Memory B cell (primary cell): ENCODE measurements at regions not wholly inside any gene's neighbourhood (a gene's known extent, or its start where the extent isn't known, plus 50 kb on each side); places are given as distances from the start of the nearest gene placed in this dataset.

Source experiments
- ATAC-seq: fragments of 150-1000 bp; cut with Tn5 transposase; 2 replicates; pipeline ENCODE4 v1.10.0; 2021; ENCODE audit warnings: low read depth, mild to moderate bottlenecking, moderate library complexity
- DNase-seq, 2 donors: peaks; one replicate each; pipeline ENCODE4 v3.0.0; 2022; ENCODE audit warnings: low spot score in 2 of 2
- H3K27ac Mint-ChIP-seq: one replicate; pipeline ENCODE4 v1.8.0; 2022; ENCODE audit warnings: mild to moderate bottlenecking, moderate library complexity, mixed read lengths
- H3K27me3 Mint-ChIP-seq: one replicate; pipeline ENCODE4 v1.8.0; 2022; ENCODE audit warnings: mixed read lengths
- H3K36me3 Mint-ChIP-seq: one replicate; pipeline ENCODE4 v1.8.0; 2022; ENCODE audit warnings: mild to moderate bottlenecking, mixed read lengths
- H3K4me1 Mint-ChIP-seq: one replicate; pipeline ENCODE4 v1.8.0; 2022; ENCODE audit warnings: mixed read lengths
- H3K4me3 Mint-ChIP-seq: one replicate; pipeline ENCODE4 v1.8.0; 2022; ENCODE audit warnings: mild to moderate bottlenecking, moderate library complexity, mixed read lengths
- H3K9me3 Mint-ChIP-seq: one replicate; pipeline ENCODE4 v1.8.0; 2022; ENCODE audit warnings: mixed read lengths

DNA sequence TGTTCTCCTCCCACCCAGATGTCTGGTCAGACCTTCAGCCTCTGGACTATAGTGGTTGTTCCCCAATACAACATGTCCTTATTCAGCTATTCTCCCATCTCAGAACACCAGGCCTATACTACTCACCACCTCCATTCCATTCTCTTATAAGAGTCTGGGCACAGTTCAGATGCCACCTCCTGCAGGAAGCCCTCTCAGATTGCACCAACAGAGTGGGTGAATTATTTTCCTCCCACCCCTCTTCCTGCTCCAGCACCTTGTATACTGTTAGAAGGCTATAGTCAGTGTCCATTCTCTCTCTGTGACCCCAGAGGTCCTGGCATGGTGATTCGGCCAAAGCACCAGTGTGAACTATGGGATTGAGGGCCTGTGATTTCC, 204.6 kb downstream of the GLI2 start:
- Mint-ChIP-seq H3K4me3 (no peak overlapping the region), H3K9me3 (no peaks in the 10 kb centered on the region)

DNA sequence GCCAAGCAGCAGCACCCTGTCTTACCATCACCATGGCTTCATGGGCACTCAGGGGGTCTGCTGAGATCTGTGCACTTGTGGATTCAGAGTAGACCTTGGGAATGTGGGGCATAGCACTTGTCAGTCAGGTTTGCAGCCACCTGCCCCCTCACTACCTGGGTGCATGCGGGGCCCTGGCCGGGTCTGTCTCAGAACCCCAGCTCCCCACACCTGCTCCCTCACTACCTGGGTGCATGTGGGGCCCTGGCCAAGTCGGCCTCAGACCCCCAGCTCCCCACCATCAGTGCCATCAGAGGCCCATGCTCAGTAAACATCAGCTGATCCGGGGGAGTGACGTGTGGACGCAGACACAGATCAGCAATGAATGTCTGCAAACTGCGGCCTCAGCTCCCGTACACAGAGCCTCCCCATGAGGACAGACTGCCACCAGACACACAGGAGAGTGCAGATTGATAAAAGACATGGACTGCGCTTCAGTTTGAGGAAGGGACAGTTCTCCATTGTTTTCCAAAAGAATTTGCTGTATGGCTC, 205.1 kb downstream of the GLI2 start:
- Mint-ChIP-seq H3K4me3 (no peak overlapping the region), H3K9me3 (no peaks in the 10 kb centered on the region), H3K36me3 (no peaks in the 10 kb centered on the region), H3K4me1 (no peaks in the 10 kb centered on the region), H3K27ac (no peak overlapping the region), H3K27me3 (peaks cover 7% of the 10 kb centered on the region)
- DNase-seq = no peak
- no peak for ATAC-seq

More for the DNA sequence above, 204.6 kb downstream of the GLI2 start:
- H3K4me1 Mint-ChIP-seq = no peaks in the 10 kb centered on the region
- H3K27me3 Mint-ChIP-seq = peaks cover 7% of the 10 kb centered on the region
- H3K36me3 Mint-ChIP-seq = no peaks in the 10 kb centered on the region
- ATAC-seq (no peak), DNase-seq (no peak)
- H3K27ac Mint-ChIP-seq = no peak overlapping the region

DNA sequence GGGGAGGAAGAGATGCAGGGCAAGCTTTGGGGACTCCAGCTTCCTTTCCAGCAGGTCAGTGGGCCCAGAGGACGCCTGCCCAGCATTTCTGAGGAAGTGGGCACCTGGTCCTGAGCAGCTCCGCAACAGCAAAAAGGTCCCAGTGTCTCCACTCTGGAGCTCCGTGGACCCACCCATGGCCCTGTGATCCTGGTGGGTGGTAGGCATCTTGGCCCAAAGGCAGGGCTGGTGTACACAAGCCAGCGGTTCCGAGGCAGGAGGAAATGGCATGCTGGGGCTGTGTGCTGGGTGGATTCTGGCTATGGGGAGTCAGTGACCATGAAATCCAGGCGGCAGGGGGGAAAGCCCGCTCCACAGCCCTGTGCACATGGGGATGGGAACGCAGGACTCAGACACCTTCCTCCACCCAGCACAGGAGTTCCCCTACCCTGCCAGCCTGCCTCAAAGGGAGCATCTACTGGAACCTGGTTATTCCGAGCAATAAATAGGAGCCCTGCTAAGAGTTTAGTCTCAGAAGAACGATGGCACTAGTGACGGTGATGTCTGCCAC, 206.0 kb downstream of the GLI2 start:
- H3K27me3 Mint-ChIP-seq = peaks cover 7% of the 10 kb centered on the region

DNA sequence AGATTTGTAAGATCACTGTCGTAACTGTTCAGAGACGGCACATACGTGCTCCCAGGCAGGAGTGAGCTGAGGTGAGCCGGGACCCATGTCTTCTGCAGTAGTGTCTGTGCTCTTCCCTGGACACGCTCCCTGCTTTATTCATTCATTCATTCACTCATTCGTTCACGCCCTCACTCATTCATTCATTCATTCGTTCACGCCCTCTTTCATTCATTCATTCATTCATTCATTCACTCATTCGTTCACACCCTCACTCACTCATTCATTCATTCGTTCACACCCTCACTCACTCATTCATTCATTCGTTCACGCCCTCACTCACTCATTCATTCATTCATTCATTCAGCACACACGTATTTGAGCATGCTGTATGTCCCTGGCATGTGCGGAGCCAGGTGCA, 207.0 kb downstream of the GLI2 start:
- H3K27ac Mint-ChIP-seq = no peak overlapping the region
- peaks cover 7% of the 10 kb centered on the region for H3K27me3 Mint-ChIP-seq
- no peaks in the 10 kb centered on the region for H3K36me3 Mint-ChIP-seq
- DNase-seq (no peak), ATAC-seq (no peak)
- H3K4me1 Mint-ChIP-seq = no peaks in the 10 kb centered on the region
- H3K9me3 Mint-ChIP-seq = no peaks in the 10 kb centered on the region
- H3K4me3 Mint-ChIP-seq = no peak overlapping the region

More for the DNA sequence above, 206.0 kb downstream of the GLI2 start:
- no peaks in the 10 kb centered on the region for H3K9me3 Mint-ChIP-seq
- H3K4me1 Mint-ChIP-seq = no peaks in the 10 kb centered on the region
- ATAC-seq (no peak), DNase-seq (no peak)
- H3K27ac Mint-ChIP-seq = no peak overlapping the region
- H3K36me3 Mint-ChIP-seq = no peaks in the 10 kb centered on the region
- no peak overlapping the region for H3K4me3 Mint-ChIP-seq

DNA sequence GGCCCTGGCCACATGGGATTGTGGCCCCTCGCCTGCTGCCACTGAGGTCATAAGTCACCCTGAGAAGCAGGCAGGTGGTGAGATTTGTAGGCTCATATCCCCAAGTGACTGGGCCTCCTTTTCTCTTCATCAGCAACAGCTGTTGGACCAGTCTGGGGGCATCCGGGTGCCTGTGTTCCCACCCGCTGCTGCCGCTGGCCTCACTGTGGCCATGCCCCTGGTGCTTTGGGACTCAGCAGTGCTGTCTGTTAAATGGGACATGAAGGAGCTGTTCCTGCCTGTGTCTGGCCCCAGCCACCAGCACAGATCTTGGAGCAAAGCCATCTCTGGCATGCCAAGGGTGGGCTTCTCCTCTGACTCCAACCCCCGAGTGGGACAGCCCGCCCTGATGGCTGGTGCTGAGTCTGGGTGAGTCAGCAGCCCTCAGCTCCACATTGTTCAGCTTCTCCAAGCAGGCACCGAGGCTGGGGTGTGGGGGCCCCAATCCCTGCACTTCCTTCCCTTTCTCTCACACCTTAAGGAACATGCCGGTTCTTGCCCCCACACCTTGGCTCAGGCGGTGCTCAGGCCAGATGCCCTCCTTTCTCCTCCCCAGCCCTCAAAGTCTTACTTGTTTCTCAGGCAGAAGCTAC, 207.9 kb downstream of the GLI2 start:
- no peak overlapping the region for H3K27ac Mint-ChIP-seq
- DNase-seq (no peak), ATAC-seq (no peak)
- H3K9me3 Mint-ChIP-seq = no peaks in the 10 kb centered on the region
- H3K27me3 Mint-ChIP-seq = peaks cover 7% of the 10 kb centered on the region
- H3K4me3 Mint-ChIP-seq = no peak overlapping the region
- no peaks in the 10 kb centered on the region for H3K4me1 Mint-ChIP-seq
- H3K36me3 Mint-ChIP-seq = no peaks in the 10 kb centered on the region

DNA sequence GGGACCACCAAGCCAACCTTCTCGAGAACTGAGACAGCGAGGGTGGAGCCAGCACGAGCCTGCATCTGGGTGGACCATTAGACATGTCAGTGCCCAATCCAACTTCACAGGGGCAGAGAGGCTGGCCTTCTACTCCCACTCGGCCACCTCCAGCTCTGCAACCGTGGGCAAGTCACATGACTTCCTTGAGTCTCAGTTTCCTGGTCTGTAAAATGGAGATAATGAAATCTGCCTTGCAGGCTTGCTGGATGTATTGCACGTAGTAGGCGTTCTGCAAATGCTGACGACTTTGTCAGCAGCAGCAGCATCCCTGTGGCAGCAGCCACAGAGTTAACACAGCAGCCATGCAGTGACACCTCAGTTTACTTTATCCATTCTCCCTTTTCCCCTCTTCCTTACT, 208.9 kb downstream of the GLI2 start:
- no peak for DNase-seq
- H3K27me3 Mint-ChIP-seq = peaks cover 7% of the 10 kb centered on the region
- H3K36me3 Mint-ChIP-seq = no peaks in the 10 kb centered on the region
- H3K9me3 Mint-ChIP-seq = no peaks in the 10 kb centered on the region
- ATAC-seq = no peak
- no peak overlapping the region for H3K4me3 Mint-ChIP-seq
- no peak overlapping the region for H3K27ac Mint-ChIP-seq
- no peaks in the 10 kb centered on the region for H3K4me1 Mint-ChIP-seq

DNA sequence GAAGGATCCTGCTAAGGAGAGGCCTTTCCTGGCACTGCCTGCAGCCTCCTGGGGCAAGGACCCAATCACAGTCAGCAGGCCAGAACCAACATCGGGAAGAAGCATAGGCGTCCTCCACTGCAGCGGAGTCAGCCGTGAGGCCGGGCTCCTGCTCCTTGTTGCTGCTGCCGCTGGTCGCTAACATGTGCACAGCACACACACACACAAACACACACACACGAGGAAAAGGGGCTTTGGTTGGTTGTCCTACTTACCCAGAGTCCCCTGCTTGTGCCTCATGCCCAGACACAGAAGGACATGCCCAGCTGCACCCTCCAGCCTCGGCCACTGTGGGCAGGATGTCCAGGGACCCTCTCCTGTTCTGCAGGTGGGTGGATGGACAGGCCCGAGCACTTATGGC, 209.4 kb downstream of the GLI2 start:
- Mint-ChIP-seq H3K9me3 (no peaks in the 10 kb centered on the region), H3K36me3 (no peaks in the 10 kb centered on the region), H3K27me3 (peaks cover 7% of the 10 kb centered on the region), H3K4me3 (no peak overlapping the region), H3K27ac (no peak overlapping the region), H3K4me1 (no peaks in the 10 kb centered on the region)
- DNase-seq (no peak), ATAC-seq (no peak)

DNA sequence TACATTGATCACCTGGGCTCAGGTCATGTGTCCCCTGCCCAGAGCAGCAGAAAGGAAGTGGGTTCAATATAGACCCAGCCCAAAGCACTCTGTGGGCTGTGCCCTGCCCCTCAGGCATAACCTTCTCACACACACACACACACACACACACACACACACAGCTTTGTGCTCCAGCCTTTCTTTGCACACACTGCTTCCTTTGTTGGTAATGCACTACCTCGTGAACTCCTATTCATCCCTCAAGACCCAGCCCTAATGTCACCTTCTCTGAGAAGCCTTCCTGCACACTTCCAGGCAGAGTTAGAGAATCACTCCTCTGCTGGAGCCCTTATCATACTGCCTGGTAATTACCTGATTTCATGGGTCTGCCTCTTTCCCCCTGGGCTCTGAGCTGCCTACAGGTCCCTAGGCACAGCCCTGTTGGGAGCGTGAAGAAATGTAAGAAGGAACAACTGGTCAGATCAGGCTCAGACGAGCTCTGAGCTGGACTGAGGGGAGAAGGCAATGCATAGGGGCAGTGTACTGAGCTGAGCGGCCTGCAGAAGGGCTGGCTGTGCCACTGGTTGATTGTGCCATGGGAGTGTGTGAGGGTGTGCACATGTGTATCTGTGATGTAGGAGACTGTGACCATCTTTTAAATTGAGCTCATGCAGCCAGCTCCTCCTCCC, 210.3 kb downstream of the GLI2 start:
- DNase-seq = no peak
- Mint-ChIP-seq H3K9me3 (no peaks in the 10 kb centered on the region), H3K27me3 (peaks cover 7% of the 10 kb centered on the region), H3K36me3 (no peaks in the 10 kb centered on the region), H3K4me1 (no peaks in the 10 kb centered on the region), H3K4me3 (no peak overlapping the region), H3K27ac (no peak overlapping the region)
- no peak for ATAC-seq

DNA sequence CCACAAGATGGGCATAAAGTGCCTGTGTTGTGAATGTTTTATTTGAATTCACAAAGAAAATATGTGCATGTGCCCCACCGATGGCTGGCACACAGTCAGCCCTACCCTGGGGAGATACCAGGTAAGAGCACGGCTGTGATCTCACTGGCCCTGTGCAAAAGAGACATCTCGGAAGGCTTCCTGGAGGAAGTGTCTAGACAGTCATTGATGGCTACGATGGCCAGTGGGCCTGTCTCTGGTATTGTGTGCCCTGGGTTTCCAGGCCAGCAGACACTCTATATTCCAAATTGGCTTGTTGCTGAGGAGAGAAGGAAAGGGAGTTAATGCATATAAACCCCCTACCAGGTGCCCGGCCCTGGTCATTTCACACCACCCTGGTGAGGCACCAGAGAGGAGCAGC, 211.7 kb downstream of the GLI2 start:
- no peaks in the 10 kb centered on the region for H3K36me3 Mint-ChIP-seq
- no peaks in the 10 kb centered on the region for H3K9me3 Mint-ChIP-seq
- H3K27me3 Mint-ChIP-seq = peaks cover 8% of the 10 kb centered on the region
- ATAC-seq = no peak
- no peaks in the 10 kb centered on the region for H3K4me1 Mint-ChIP-seq
- H3K4me3 Mint-ChIP-seq = no peak overlapping the region
- DNase-seq = no peak
- no peak overlapping the region for H3K27ac Mint-ChIP-seq

DNA sequence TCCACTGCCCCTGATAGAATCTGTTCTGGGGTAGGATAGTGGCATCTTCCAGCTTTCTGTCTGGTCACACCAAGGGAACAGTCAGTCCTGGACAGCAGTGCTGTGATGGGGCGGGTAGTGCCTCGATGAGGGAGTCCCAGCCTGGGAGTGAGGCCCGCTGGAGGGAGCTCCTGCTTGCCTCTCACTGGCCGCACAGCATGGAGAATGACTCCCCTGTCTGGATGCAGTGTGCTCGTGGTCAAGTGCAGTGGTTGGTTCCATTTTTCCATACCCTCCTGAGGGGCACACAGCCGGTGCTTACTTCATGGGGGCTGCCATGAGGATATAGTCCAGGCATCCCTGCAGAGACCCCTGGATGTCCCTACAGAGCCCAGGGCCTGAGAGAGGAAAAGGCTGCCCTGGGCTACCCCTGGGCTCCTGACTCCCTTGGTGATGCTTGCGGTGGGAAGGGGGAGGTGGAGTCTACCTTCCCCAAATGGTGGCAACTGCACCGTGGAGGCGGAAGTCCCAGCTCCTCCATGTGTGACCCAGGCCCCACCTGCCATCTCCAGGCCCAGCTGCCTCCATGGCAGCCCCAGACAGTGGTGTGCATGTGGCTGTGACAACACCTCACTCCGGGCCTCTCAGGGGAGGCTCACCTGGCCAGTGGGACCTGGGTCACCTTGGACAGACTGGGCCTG, 212.5 kb downstream of the GLI2 start:
- Mint-ChIP-seq H3K27ac (no peak overlapping the region), H3K27me3 (peaks cover 5% of the 10 kb centered on the region), H3K9me3 (no peaks in the 10 kb centered on the region), H3K4me3 (no peak overlapping the region), H3K36me3 (no peaks in the 10 kb centered on the region), H3K4me1 (no peaks in the 10 kb centered on the region)
- no peak for ATAC-seq
- DNase-seq = no peak

DNA sequence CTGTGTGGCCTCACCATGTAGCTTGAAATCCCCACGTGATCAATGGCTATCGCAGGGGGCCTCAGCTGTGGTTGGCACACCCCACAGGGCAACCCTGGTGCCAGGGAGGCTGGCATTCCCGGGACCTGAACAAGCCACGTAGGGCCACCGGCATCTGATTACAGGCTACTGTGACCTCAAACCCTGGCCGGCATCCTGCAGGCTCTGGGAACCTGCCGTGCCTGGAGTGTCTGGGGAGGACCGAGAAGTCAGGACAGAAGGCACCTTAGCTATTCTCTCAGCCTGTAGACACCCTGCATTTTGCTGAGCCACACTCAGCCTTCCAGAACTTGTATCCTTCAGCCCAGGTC, 213.0 kb downstream of the GLI2 start:
- ATAC-seq = no peak
- no peaks in the 10 kb centered on the region for H3K36me3 Mint-ChIP-seq
- no peak overlapping the region for H3K27ac Mint-ChIP-seq
- no peak overlapping the region for H3K4me3 Mint-ChIP-seq
- H3K9me3 Mint-ChIP-seq = no peaks in the 10 kb centered on the region
- DNase-seq = no peak
- peaks cover 5% of the 10 kb centered on the region for H3K27me3 Mint-ChIP-seq
- no peaks in the 10 kb centered on the region for H3K4me1 Mint-ChIP-seq

DNA sequence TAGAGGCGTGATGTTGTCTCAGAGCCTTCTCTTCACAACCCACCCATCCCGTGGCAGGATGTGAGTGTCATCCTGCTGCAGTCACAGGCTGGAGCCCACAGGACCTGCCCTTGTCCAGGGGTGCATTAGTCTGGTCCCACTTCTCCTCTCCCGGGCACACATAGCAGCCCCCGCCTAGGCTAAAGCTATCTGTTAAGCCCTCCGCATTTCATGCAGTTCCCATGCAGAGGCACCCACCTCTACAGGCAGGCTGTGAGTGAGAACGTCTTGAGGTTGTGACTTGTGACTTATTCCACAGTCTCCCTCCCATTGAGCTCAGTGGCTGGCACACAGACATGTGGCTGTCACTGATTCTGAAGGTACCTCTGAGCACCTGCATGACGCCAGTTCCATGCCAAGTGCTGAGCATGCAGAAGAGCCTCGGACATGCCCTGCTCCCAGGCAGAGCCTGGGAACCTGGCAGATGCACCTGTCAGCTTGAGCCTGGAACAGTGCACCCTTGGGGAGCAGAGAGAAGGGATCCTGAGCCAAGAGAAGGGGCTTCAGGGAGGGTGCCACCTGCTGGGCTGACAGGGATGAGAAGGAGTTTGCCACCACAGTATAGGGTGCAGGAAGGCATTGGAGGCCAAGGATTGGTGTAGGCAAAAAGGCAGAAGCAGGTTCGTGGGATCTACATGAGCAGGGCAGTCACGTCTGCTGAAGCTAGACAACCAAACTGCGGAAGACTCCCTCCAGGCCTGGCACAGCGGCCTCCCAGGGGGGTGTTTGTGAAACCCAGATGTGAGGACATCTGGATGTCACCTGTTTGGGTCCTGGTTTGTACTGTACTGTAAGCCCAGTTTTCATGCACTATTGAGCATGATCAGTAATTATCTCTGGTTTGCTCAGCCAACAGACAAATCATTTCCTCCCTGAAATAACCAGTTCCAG, 213.6 kb downstream of the GLI2 start:
- no peaks in the 10 kb centered on the region for H3K4me1 Mint-ChIP-seq
- no peak overlapping the region for H3K27ac Mint-ChIP-seq
- H3K27me3 Mint-ChIP-seq = peaks cover 3% of the 10 kb centered on the region
- DNase-seq = no peak
- H3K36me3 Mint-ChIP-seq = no peaks in the 10 kb centered on the region
- no peak for ATAC-seq
- H3K4me3 Mint-ChIP-seq = no peak overlapping the region
- no peaks in the 10 kb centered on the region for H3K9me3 Mint-ChIP-seq

DNA sequence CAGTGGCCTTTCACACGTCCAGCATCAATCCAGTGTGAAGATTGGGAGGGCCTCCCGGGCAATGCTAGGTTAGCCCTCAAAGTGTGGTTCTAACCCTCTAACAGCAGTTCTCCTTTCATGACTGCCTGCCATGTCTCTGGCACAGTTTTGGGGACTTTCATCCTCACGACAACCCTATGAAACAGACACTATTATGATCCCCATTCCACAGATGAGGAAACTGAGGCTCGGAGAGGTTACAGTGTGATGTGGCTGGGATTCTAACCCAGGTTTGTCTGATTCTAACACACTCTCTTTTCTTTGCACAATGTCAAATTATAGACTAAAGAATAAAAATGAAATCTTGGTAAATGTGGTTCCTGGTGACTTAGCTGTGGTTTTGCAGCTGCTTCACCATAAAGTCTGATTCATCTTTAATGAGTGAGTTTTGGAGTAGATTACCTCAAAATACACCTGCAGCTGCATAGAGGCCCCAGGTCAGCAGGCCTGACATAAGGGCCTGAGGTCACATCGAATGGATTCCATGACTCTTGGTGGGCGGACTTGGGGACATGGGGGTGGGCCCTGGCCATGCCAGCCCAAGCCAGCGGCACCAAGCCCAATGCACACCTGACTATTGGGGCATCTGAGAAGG, 214.4 kb downstream of the GLI2 start:
- H3K27ac Mint-ChIP-seq = no peak overlapping the region
- no peaks in the 10 kb centered on the region for H3K36me3 Mint-ChIP-seq
- H3K27me3 Mint-ChIP-seq = peaks cover 1% of the 10 kb centered on the region
- no peak for ATAC-seq
- H3K9me3 Mint-ChIP-seq = no peaks in the 10 kb centered on the region
- no peak for DNase-seq
- H3K4me1 Mint-ChIP-seq = no peaks in the 10 kb centered on the region
- no peak overlapping the region for H3K4me3 Mint-ChIP-seq
